ENCODE measurements at regions not wholly inside any gene's neighbourhood (a gene's known extent, or its start where the extent isn't known, plus 50 kb on each side); places are given as distances from the start of the nearest gene placed in this dataset.

DNA sequence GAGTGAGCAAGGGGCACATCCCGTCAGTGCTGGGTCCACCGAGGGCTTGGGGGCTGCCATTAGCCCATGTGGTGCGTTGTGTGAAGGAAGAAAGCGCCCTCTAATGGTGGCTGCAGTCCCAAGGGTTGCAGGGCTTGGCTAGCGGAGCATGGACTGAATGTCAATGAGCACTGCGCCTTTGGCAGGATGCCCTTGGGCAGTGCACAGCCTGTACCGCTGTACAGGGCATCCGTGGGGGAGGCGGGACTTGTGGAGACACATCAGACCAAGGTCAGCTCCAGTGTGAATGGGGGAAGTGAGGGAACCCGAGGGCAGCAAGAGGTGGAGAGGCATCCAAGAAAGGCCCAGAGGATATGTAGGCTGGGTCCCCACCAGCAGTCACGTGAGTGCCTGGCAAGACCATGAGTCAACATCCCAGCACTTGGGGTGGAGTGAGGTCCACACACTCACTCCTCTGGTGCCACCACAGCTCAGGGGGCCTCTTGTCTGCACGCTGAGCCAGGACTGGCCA, 75.5 kb upstream of the MED9 start (continued):
- TF ChIP-seq, protein P1, sequence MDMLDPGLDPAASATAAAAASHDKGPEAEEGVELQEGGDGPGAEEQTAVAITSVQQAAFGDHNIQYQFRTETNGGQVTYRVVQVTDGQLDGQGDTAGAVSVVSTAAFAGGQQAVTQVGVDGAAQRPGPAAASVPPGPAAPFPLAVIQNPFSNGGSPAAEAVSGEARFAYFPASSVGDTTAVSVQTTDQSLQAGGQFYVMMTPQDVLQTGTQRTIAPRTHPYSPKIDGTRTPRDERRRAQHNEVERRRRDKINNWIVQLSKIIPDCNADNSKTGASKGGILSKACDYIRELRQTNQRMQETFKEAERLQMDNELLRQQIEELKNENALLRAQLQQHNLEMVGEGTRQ (IDR thresholded peaks at IDR 0.05; ENCODE audit: low read depth, low read length): no peak
- TF ChIP-seq, protein P1 (CRISPR knock-in tag; IDR thresholded peaks at IDR 0.05; ENCODE audit: borderline replicate concordance): no peak
- TF ChIP-seq, protein P2, sequence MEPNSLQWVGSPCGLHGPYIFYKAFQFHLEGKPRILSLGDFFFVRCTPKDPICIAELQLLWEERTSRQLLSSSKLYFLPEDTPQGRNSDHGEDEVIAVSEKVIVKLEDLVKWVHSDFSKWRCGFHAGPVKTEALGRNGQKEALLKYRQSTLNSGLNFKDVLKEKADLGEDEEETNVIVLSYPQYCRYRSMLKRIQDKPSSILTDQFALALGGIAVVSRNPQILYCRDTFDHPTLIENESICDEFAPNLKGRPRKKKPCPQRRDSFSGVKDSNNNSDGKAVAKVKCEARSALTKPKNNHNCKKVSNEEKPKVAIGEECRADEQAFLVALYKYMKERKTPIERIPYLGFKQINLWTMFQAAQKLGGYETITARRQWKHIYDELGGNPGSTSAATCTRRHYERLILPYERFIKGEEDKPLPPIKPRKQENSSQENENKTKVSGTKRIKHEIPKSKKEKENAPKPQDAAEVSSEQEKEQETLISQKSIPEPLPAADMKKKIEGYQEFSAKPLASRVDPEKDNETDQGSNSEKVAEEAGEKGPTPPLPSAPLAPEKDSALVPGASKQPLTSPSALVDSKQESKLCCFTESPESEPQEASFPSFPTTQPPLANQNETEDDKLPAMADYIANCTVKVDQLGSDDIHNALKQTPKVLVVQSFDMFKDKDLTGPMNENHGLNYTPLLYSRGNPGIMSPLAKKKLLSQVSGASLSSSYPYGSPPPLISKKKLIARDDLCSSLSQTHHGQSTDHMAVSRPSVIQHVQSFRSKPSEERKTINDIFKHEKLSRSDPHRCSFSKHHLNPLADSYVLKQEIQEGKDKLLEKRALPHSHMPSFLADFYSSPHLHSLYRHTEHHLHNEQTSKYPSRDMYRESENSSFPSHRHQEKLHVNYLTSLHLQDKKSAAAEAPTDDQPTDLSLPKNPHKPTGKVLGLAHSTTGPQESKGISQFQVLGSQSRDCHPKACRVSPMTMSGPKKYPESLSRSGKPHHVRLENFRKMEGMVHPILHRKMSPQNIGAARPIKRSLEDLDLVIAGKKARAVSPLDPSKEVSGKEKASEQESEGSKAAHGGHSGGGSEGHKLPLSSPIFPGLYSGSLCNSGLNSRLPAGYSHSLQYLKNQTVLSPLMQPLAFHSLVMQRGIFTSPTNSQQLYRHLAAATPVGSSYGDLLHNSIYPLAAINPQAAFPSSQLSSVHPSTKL (CRISPR knock-in tag; IDR thresholded peaks at IDR 0.05): peak; percentile 33; the same call in 1 of the 2 replicates
- TF ChIP-seq MEIS1 (CRISPR knock-in tag; IDR thresholded peaks at IDR 0.05; ENCODE audit: borderline replicate concordance): no peak
- TF ChIP-seq SNAPC2 (CRISPR knock-in tag; IDR thresholded peaks at IDR 0.05): no peak
- no peak for TF ChIP-seq CC2D1A (CRISPR knock-in tag; IDR thresholded peaks at IDR 0.05)
- no peak for TF ChIP-seq HES4 (CRISPR knock-in tag; IDR thresholded peaks at IDR 0.05; ENCODE audit: borderline replicate concordance)
- TF ChIP-seq, protein P3, sequence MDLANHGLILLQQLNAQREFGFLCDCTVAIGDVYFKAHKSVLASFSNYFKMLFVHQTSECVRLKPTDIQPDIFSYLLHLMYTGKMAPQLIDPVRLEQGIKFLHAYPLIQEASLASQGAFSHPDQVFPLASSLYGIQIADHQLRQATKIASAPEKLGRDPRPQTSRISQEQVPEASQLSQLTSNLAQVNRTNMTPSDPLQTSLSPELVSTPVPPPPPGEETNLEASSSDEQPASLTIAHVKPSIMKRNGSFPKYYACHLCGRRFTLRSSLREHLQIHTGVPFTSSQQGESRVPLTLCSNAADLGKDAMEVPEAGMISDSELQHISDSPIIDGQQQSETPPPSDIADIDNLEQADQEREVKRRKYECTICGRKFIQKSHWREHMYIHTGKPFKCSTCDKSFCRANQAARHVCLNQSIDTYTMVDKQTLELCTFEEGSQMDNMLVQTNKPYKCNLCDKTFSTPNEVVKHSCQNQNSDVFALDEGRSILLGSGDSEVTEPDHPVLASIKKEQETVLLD (CRISPR knock-in tag; IDR thresholded peaks at IDR 0.05; ENCODE audit: low read depth): no peak
- no peak for TF ChIP-seq FOXP1 (IDR thresholded peaks at IDR 0.05)
- TF ChIP-seq FOXP1 (CRISPR knock-in tag; IDR thresholded peaks at IDR 0.05): no peak
- TF ChIP-seq IRF2 (CRISPR knock-in tag; IDR thresholded peaks at IDR 0.05): no peak; the same call in 1 of the 2 replicates
- no peak for TF ChIP-seq HDAC1 (CRISPR knock-in tag; IDR thresholded peaks at IDR 0.05)
- TF ChIP-seq, protein P4, sequence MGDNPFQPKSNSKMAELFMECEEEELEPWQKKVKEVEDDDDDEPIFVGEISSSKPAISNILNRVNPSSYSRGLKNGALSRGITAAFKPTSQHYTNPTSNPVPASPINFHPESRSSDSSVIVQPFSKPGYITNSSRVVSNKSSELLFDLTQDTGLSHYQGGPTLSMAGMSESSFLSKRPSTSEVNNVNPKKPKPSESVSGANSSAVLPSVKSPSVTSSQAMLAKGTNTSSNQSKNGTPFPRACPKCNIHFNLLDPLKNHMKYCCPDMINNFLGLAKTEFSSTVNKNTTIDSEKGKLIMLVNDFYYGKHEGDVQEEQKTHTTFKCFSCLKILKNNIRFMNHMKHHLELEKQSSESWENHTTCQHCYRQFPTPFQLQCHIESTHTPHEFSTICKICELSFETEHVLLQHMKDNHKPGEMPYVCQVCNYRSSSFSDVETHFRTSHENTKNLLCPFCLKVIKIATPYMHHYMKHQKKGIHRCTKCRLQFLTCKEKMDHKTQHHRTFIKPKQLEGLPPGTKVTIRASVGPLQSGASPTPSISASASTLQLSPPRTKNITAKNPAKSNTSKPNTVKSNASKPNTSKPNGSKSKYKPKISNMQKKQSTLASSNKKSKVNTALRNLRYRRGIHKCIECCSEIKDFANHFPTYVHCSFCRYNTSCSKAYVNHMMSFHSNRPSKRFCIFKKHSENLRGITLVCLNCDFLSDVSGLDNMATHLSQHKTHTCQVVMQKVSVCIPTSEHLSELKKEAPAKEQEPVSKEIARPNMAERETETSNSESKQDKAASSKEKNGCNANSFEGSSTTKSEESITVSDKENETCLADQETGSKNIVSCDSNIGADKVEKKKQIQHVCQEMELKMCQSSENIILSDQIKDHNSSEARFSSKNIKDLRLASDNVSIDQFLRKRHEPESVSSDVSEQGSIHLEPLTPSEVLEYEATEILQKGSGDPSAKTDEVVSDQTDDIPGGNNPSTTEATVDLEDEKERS (CRISPR knock-in tag; IDR thresholded peaks at IDR 0.05): peak; percentile 47; the same call in 1 of the 2 replicates
- peak; percentile 86; the same call in 1 of the 2 replicates for TF ChIP-seq HNRNPL (IDR thresholded peaks at IDR 0.05; ENCODE audit: low read depth, low read length)
- TF ChIP-seq HNF4A (CRISPR knock-in tag; IDR thresholded peaks at IDR 0.05): peak; percentile 22; the same call in 1 of the 2 replicates
- TF ChIP-seq ZNF3 (CRISPR knock-in tag; IDR thresholded peaks at IDR 0.05): peak; percentile 83; the same call in 1 of the 2 replicates
- TF ChIP-seq HMG20A (CRISPR knock-in tag; IDR thresholded peaks at IDR 0.05; ENCODE audit: borderline replicate concordance): peak; percentile 35; the same call in 1 of the 2 replicates
- TF ChIP-seq JUND (CRISPR knock-in tag; IDR thresholded peaks at IDR 0.05): no peak
